HUES64 (cell line): ENCODE measurements at regions not wholly inside any gene's neighbourhood (a gene's known extent, or its start where the extent isn't known, plus 50 kb on each side); places are given as distances from the start of the nearest gene placed in this dataset.

ENCODE experiments used
- H3K27ac ChIP-seq: 2 replicates; pipeline ENCODE4 v1.7.0; 2013; ENCODE audit warnings: low read depth, low read length, inconsistent platforms
- H3K27me3 ChIP-seq: 2 replicates; pipeline ENCODE4 v1.6.1; 2013; ENCODE audit warnings: mild to moderate bottlenecking, low read length; ENCODE audit not compliant: insufficient read depth
- H3K36me3 ChIP-seq: 2 replicates; pipeline ENCODE4 v1.6.1; 2013; ENCODE audit warnings: mild to moderate bottlenecking, low read length; ENCODE audit not compliant: insufficient read depth
- H3K4me1 ChIP-seq: 2 replicates; pipeline ENCODE4 v1.6.1; 2013; ENCODE audit warnings: mild to moderate bottlenecking, low read length, moderate library complexity; ENCODE audit not compliant: insufficient read depth
- H3K4me3 ChIP-seq: 2 replicates; pipeline ENCODE4 v1.5.1; 2013; ENCODE audit warnings: mild to moderate bottlenecking, low read length, moderate library complexity
- H3K9ac ChIP-seq: 2 replicates; pipeline ENCODE4 v1.6.1; 2013; ENCODE audit warnings: mild to moderate bottlenecking, low read depth, low read length
- H3K9me3 ChIP-seq: 2 replicates; pipeline ENCODE4 v1.6.1; 2013; ENCODE audit warnings: low read depth, low read length; ENCODE audit not compliant: insufficient read depth
- WGBS: fragments of 150-250, 120-280 bp; methylation state at CpG from one replicate; pipeline ENCODE4 v1.1.7; 2013; ENCODE audit warnings: missing lambda C conversion rate; 5-methylcytosine and 5-hydroxymethylcytosine counted together

DNA sequence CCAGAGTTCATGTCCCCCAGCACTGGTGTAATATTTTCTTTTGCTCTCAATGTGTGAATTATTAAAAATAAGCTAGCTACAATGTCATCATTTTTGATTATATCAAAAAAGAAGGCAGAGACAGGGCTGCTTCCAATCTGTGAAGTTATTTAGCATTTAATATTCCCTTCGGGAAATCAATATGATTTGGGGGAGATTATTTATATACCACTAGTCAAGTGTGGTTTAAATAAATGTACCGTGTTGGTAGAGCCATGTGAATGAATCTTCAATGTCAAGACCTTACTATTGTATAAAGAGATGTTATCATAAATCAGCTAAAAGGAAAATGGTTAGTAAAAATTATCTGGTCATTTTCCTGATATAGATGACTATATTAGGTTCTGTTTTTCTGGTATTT, 87.4 kb upstream of the MID1 start:
- Histone ChIP-seq H3K9me3 (no peaks in the 10 kb centered on the region), H3K4me3 (no peak overlapping the region), H3K27ac (no peak overlapping the region), H3K27me3 (no peaks in the 10 kb centered on the region), H3K4me1 (peaks cover 6% of the 10 kb centered on the region), H3K9ac (no peak overlapping the region), H3K36me3 (no peaks in the 10 kb centered on the region)
- 100% methylated on average over 1 of the region's 2 CpGs for WGBS

DNA sequence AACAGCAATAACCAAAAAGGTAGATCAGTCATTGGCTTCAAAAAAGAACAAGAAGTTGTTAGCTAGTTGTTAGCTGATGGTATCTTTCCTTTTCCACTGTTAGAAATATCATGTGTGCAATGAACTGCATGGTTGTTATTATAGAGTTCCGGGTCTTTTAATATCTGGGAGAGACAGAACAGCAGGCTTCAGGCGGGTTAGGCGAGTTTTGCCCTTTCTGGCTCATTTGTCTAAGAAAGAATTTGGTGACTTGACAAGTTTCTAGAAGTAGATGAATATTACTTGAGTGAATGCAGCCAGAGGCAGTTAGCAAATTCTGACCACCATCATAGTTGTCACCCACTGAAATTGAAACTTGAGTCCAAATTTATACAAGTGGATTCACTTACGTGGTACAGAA, 88.9 kb upstream of the MID1 start:
- no peak overlapping the region for H3K27ac ChIP-seq
- H3K4me1 ChIP-seq, result peaks cover 10% of the 10 kb centered on the region
- 0 out of 2 replicates have a peak, but pooled peaks cover under 1% of the 10 kb centered on the region for H3K9me3 ChIP-seq
- H3K4me3 ChIP-seq, result no peak overlapping the region
- 96% methylated on average over 4 of the region's 4 CpGs for WGBS
- no peaks in the 10 kb centered on the region for H3K36me3 ChIP-seq
- no peaks in the 10 kb centered on the region for H3K27me3 ChIP-seq
- H3K9ac ChIP-seq, result no peak overlapping the region

- H3K36me3 ChIP-seq, result no peaks in the 10 kb centered on the region
- H3K27ac ChIP-seq, result no peak overlapping the region; the same call in 1 of the 2 replicates
- no peak overlapping the region for H3K4me3 ChIP-seq
- H3K4me1 ChIP-seq, result 0 out of 2 replicates have a peak, but pooled peaks cover 4% of the 10 kb centered on the region
- 100% methylated on average over 3 of the region's 5 CpGs for WGBS
- H3K27me3 ChIP-seq, result no peaks in the 10 kb centered on the region
- H3K9ac ChIP-seq, result no peak overlapping the region
- peaks cover 6% of the 10 kb centered on the region; the same call in 1 of the 2 replicates for H3K9me3 ChIP-seq
These were observed 94.1 kb upstream of the MID1 start for GRCh38 chrX:10714531-10714930.

- Histone ChIP-seq H3K4me1 (no peaks in the 10 kb centered on the region), H3K27ac (no peak overlapping the region), H3K27me3 (no peaks in the 10 kb centered on the region), H3K9me3 (no peaks in the 10 kb centered on the region), H3K4me3 (no peak overlapping the region), H3K9ac (no peak overlapping the region), H3K36me3 (no peaks in the 10 kb centered on the region)
- 34% methylated on average over 3 of the region's 4 CpGs for WGBS
These were observed 102.5 kb upstream of the MID1 start for GRCh38 chrX:10722851-10723250.

- WGBS, result 60% methylated on average over 1 of the region's 3 CpGs
These were observed 104.7 kb upstream of the MID1 start for GRCh38 chrX:10725071-10725470.

DNA sequence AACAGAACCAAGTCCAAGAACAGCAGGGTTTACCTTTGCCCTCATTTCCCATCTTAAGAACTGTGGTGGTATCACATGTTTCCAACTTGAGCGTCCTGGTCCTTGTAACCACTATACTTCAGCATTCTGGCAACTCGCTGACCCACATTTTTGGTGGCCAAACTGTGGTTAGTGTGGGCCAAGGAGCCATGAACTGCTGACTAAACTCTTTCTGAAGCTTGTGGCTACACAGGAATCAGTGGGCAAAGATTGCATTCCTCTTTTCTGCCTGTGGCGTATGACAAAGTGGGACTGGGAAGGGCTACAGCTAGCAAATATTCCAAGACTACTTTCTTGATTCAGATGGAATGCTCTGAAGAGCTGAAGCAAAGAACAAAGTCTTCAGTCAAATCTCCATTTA, 106.3 kb upstream of the MID1 start:
- Histone ChIP-seq H3K27me3 (no peaks in the 10 kb centered on the region), H3K4me1 (peaks cover 12% of the 10 kb centered on the region; the same call in 1 of the 2 replicates), H3K9ac (no peak overlapping the region), H3K27ac (no peak overlapping the region), H3K9me3 (no peaks in the 10 kb centered on the region), H3K36me3 (no peaks in the 10 kb centered on the region), H3K4me3 (no peak overlapping the region)
- WGBS, result 95% methylated on average over 3 of the region's 3 CpGs

More at GRCh38 chrX:10725071-10725470, 104.7 kb upstream of the MID1 start:
- Histone ChIP-seq H3K36me3 (no peaks in the 10 kb centered on the region), H3K4me1 (peaks cover 12% of the 10 kb centered on the region; the same call in 1 of the 2 replicates), H3K27ac (no peak overlapping the region), H3K9me3 (no peaks in the 10 kb centered on the region), H3K27me3 (no peaks in the 10 kb centered on the region), H3K9ac (no peak overlapping the region), H3K4me3 (no peak overlapping the region)

DNA sequence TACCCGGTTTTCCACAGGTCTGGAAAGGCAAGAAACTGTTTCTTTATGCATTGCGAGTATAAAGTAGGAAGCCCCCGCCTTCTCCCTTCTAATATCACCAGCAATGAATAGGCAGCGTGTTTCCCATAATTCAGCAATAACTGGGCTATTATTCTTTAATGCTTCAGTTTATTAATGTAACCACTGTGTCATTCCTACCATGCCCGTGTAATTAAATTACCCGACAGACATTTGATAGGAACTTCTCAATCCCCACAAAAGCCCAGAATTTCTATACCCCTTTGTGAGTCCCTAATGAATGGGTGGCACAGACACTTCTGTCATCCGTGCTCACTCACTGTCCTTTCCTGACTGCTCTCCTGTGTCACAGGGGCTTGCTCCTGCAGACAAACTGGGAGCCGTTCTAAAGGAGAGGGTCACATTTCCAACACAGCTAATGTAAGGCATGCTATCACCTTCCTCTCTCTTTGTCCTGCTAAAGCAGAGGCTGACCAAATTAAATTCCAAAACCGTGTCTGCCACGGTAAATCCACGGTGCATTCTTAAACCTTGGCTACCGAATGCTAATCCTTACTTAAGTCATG, 108.5 kb upstream of the MID1 start:
- H3K27ac ChIP-seq, result 0 out of 2 replicates have a peak overlapping the region, but pooled peaks have one; percentile 25
- H3K27me3 ChIP-seq, result no peaks in the 10 kb centered on the region
- WGBS, result 56% methylated on average over 10 of the region's 12 CpGs
- peaks cover 12% of the 10 kb centered on the region; the same call in 1 of the 2 replicates for H3K4me1 ChIP-seq
- no peak overlapping the region for H3K9ac ChIP-seq
- H3K36me3 ChIP-seq, result no peaks in the 10 kb centered on the region
- no peak overlapping the region for H3K4me3 ChIP-seq
- no peaks in the 10 kb centered on the region for H3K9me3 ChIP-seq

DNA sequence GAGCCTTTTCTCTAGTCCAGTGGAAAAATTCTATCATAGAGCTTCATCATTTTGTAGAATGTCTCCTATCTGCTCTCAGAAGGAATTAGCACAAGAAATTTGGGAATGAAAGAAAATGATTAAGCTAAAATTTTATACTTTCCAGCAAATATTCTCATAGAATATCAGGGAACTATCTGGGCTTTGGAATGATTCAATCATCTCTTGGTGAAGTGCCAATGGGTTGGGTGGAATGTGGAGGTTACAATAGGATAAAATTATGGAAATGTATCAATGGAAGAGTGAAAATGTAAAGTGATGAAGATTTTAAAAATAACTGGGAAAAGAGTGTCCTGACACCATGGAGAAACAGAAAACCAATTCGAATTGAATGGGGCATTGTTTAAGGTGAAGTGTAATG, 119.0 kb upstream of the MID1 start:
- Histone ChIP-seq H3K27ac (no peak overlapping the region), H3K9ac (no peak overlapping the region), H3K9me3 (no peaks in the 10 kb centered on the region), H3K27me3 (no peaks in the 10 kb centered on the region), H3K4me1 (peaks cover 12% of the 10 kb centered on the region), H3K36me3 (no peaks in the 10 kb centered on the region), H3K4me3 (no peak overlapping the region)
- WGBS, result 92% methylated on average over 1 of the region's 1 CpG

DNA sequence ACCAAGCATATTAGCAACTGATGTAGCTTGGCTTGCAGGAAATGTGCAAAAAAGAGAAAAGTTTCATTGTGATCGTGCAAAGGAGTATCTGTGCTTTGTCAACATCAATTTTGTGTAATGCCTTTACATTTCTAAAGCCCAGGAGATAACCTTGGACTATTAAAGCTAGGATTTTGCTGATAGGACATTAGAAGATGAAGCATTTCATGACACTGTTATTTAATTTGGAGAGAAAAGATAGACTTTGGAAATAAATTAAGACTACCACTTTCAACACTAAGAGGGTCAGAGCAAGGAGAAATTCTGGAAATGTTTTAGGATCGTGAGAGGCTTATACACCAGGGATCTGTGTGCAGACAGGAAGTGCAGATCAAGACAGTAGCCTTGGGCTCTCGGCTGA, 120.6 kb upstream of the MID1 start:
- 90% methylated on average over 3 of the region's 3 CpGs for WGBS
- Histone ChIP-seq H3K36me3 (no peaks in the 10 kb centered on the region), H3K4me1 (peaks cover 20% of the 10 kb centered on the region), H3K9ac (no peak overlapping the region), H3K9me3 (no peaks in the 10 kb centered on the region), H3K27me3 (no peaks in the 10 kb centered on the region), H3K27ac (no peak overlapping the region), H3K4me3 (no peak overlapping the region)

- Histone ChIP-seq H3K27ac (no peak overlapping the region), H3K36me3 (no peaks in the 10 kb centered on the region), H3K4me1 (peaks cover 20% of the 10 kb centered on the region), H3K9me3 (no peaks in the 10 kb centered on the region), H3K9ac (no peak overlapping the region), H3K4me3 (no peak overlapping the region), H3K27me3 (no peaks in the 10 kb centered on the region)
- WGBS, result 88% methylated on average over 2 of the region's 2 CpGs
These were observed 121.2 kb upstream of the MID1 start for GRCh38 chrX:10741550-10741949.

GRCh38 chrX:10743476-10743875, 123.1 kb upstream of the MID1 start:
- no peaks in the 10 kb centered on the region for H3K36me3 ChIP-seq
- no peaks in the 10 kb centered on the region for H3K9me3 ChIP-seq
- no peak overlapping the region for H3K4me3 ChIP-seq
- WGBS, result 89% methylated on average over 2 of the region's 2 CpGs
- H3K4me1 ChIP-seq, result peaks cover 27% of the 10 kb centered on the region
- H3K27me3 ChIP-seq, result no peaks in the 10 kb centered on the region
- H3K27ac ChIP-seq, result no peak overlapping the region
- no peak overlapping the region for H3K9ac ChIP-seq

GRCh38 chrX:10744007-10744406, 123.6 kb upstream of the MID1 start:
- no peak overlapping the region for H3K9ac ChIP-seq
- no peak overlapping the region for H3K27ac ChIP-seq
- H3K4me1 ChIP-seq, result peaks cover 27% of the 10 kb centered on the region
- WGBS, result 48% methylated on average over 2 of the region's 2 CpGs
- no peaks in the 10 kb centered on the region for H3K36me3 ChIP-seq
- no peak overlapping the region for H3K4me3 ChIP-seq
- no peaks in the 10 kb centered on the region for H3K9me3 ChIP-seq
- no peaks in the 10 kb centered on the region for H3K27me3 ChIP-seq
